ENCODE measurements at regions not wholly inside any gene's neighbourhood (a gene's known extent, or its start where the extent isn't known, plus 50 kb on each side); places are given as distances from the start of the nearest gene placed in this dataset.

GRCh38 chr6:137342607-137343190 is 123.5 kb upstream of the IFNGR1 start (continued):
- TF ChIP-seq CBX2 (IDR thresholded peaks at IDR 0.05; ENCODE audit: borderline replicate concordance, low read depth), result no peak

- peak; percentile 82 to 83 for ATAC-seq
- 10% methylated on average over 7 of the region's 15 CpGs for WGBS (ENCODE audit: missing lambda C conversion rate)
- Histone ChIP-seq H3K27ac (peak overlapping the region in 1 of 2 experiments; percentile 65; a peak in 1 of 6 replicates), H3K4me2 (peak overlapping the region; percentile 64), H3K4me3 (no peak overlapping the region), H3K4me1 (peaks cover 3% of the 10 kb centered on the region; the same call in 1 of the 3 replicates), H3K9me3 (no peaks in the 10 kb centered on the region)
- FAIRE-seq, result no peak
- TF ChIP-seq JUN (IDR thresholded peaks at IDR 0.05) (no peak), MAX (IDR thresholded peaks at IDR 0.05) (no peak), PBX3 (IDR thresholded peaks at IDR 0.05) (no peak), MAFK (IDR thresholded peaks at IDR 0.05; ENCODE audit: partially characterized antibody) (no peak), BHLHE40 (IDR thresholded peaks at IDR 0.05; ENCODE audit: low read depth, low read length) (no peak), SMC3 (IDR thresholded peaks at IDR 0.05) (peak; percentile 63), ZFP36 (IDR thresholded peaks at IDR 0.05; ENCODE audit: borderline replicate concordance, partially characterized antibody) (no peak), CBX2 (IDR thresholded peaks at IDR 0.05; ENCODE audit: borderline replicate concordance, low read depth) (no peak), HMGXB4 (CRISPR knock-in tag; IDR thresholded peaks at IDR 0.05; ENCODE audit: borderline replicate concordance) (no peak), ZNF302 (CRISPR knock-in tag; IDR thresholded peaks at IDR 0.05) (no peak), CTCF (IDR thresholded peaks at IDR 0.05) (peak; percentile 51), CHD4 (IDR thresholded peaks at IDR 0.05; ENCODE audit: borderline replicate concordance) (no peak), MYC (IDR thresholded peaks at IDR 0.05; ENCODE audit: borderline replicate concordance, low read length) (no peak), POLR2AphosphoS2 (conservative IDR thresholded peaks at IDR 0.05; ENCODE audit: low read length) (no peak), RAD21 (conservative IDR thresholded peaks at IDR 0.05 in 1 of 2, IDR thresholded peaks at IDR 0.05 in 1 of 2) (peak; percentile 51 to 58)
- POLR2A ChIA-PET, result no interaction called here
- CTCF ChIA-PET, result interaction anchor here (0.6 to 1.5 kb wide), 9 partner anchors 9 to 300 kb away, joined by 3 to 6 read pairs (median 4); no protein-coding TSS in a partner anchor
- DNase-seq (ENCODE audit: low read depth in 1 of 2, low spot score in 1 of 2), result peak; percentile 37 to 65
Observed at GRCh38 chr6:137341681-137342195, 122.6 kb upstream of the IFNGR1 start.

- no peak overlapping the region for H3K27ac ChIP-seq
- CTCF ChIA-PET, result interaction anchor here (1.7 kb wide), 1 partner anchor 10 kb away, joined by 3 read pairs; no protein-coding TSS in a partner anchor
- H3K4me3 ChIP-seq, result no peak overlapping the region
- no peak for ATAC-seq
- no peak for FAIRE-seq
- DNase-seq (ENCODE audit: low read depth in 1 of 2, low spot score in 1 of 2), result no peak
- WGBS (ENCODE audit: missing lambda C conversion rate), result 51% methylated on average over 5 of the region's 5 CpGs
- H3K4me2 ChIP-seq, result no peak overlapping the region
- H3K9me3 ChIP-seq, result no peaks in the 10 kb centered on the region
- no peak for TF ChIP-seq CBX8 (IDR thresholded peaks at IDR 0.05)
- POLR2A ChIA-PET, result no interaction called here
- H3K4me1 ChIP-seq, result peaks cover 3% of the 10 kb centered on the region; the same call in 1 of the 3 replicates
Observed at GRCh38 chr6:137339929-137340559, 120.9 kb upstream of the IFNGR1 start.
